ENCODE measurements at regions not wholly inside any gene's neighbourhood (a gene's known extent, or its start where the extent isn't known, plus 50 kb on each side); places are given as distances from the start of the nearest gene placed in this dataset.
"Not testable (repeated sequence)": the region's sequence is repeated elsewhere in the genome, so short reads cannot be mapped to it uniquely, and the experiment has no call there.

DNA sequence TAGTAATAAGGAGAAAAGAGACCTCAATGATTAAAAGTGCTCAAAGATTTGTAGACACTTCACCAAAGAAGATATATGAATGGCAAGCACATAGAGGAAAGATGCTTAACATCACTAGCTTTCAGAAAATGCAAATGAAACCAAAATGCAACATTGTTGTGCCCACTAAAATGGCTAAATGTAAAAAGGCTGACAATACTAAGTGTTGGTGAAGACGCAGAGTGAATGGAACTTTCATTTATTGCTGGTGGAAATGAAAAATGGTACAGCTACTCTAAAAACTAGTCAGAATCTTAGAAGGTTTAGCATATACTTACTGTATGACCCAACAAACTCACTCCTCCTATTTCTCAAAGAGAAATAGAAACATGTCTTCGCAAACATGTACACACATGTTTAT, 212.9 kb upstream of the PITRM1 start:
- TF ChIP-seq CTCF (IDR thresholded peaks at IDR 0.05; ENCODE audit: insufficient read depth, low read depth, low read length) = no peak
- DNase-seq (ENCODE audit: low read depth) = no peak
- no peak overlapping the region for H3K4me3 ChIP-seq (ENCODE audit: low read depth, low read length)

DNA sequence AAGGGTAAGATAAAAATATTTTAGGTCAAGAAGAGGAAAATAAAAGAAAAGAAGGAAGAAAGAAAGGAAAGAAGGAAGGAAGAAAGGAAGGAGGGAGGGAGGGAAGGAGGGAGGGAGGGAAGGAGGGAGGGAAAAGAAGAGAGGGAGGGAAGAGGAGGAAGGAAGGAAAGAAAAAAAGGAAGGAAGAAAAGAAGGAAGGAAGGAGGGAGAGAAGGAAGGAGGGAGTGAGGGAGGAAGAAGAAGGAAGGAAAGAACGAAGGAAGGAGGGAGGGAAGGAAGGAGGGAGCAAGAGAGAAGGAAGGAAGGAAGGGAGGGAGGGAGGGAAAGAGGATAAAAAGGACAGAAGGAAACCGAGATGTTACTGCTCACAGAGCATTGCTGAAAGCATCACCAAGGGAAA, 209.5 kb upstream of the PITRM1 start:
- no peak overlapping the region for H3K4me3 ChIP-seq (ENCODE audit: low read depth, low read length)
- no peak for TF ChIP-seq CTCF (IDR thresholded peaks at IDR 0.05; ENCODE audit: insufficient read depth, low read depth, low read length)
- no peak for DNase-seq (ENCODE audit: low read depth)

DNA sequence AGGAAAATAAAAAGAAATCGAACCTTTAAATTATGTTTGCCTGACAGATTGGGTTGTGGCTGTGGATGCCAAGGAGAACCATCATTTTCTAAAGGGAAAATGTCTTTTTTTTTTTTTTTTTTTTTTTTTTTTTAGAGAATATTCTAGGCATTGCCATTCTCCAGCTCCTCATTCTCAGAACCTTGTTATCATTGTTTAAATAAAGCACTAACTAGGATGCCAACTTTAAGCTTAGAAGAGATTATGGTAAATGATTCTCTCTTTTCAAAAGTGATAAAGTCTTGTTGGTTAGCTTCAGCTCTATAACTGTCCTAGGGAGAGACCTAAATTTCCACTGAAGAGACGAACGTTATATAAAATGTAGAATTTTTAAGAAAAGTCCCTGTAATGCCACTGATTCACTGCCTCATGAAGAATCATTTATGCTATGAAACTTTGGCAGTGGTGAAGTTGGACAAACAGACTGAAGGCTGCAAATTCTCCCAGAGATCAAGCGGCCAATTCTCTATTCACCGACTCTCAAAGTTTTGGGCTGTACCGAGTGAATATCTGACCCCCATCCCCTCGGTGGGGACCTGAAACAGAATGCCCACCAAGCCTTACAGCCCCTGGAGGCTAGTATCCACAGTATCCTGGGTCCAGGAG, 207.9 kb upstream of the PITRM1 start:
- no peak overlapping the region for H3K4me3 ChIP-seq (ENCODE audit: low read depth, low read length)
- DNase-seq (ENCODE audit: low read depth) = no peak
- no peak for TF ChIP-seq CTCF (IDR thresholded peaks at IDR 0.05; ENCODE audit: insufficient read depth, low read depth, low read length)

DNA sequence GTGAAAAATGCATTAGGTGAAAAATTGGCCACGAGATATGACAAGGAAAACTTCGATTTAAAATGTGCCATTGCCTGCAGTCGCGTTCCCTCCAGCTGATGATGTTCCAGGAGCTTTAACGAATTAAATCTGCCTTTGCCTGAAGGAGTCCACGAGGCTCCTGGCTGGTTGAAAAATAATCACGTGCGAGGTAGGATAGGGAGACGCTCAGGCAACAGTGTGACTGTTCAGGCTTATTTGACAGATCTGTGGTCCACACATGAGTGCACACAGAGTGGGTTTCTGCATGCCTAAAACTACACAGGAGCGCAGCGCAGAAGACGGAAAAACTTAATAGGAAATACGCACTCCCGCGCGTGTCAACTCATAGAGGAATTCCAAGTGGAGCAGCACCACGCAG, 204.0 kb upstream of the PITRM1 start:
- no peak overlapping the region for H3K4me3 ChIP-seq (ENCODE audit: low read depth, low read length)
- DNase-seq (ENCODE audit: low read depth) = no peak
- no peak for TF ChIP-seq CTCF (IDR thresholded peaks at IDR 0.05; ENCODE audit: insufficient read depth, low read depth, low read length)

GRCh38 chr10:3375505-3375904, 202.9 kb upstream of the PITRM1 start:
- H3K4me3 ChIP-seq (ENCODE audit: low read depth, low read length) = no peak overlapping the region
- no peak for TF ChIP-seq CTCF (IDR thresholded peaks at IDR 0.05; ENCODE audit: insufficient read depth, low read depth, low read length)
- no peak for DNase-seq (ENCODE audit: low read depth)

GRCh38 chr10:3374914-3375313, 202.3 kb upstream of the PITRM1 start:
- no peak for TF ChIP-seq CTCF (IDR thresholded peaks at IDR 0.05; ENCODE audit: insufficient read depth, low read depth, low read length)
- no peak overlapping the region for H3K4me3 ChIP-seq (ENCODE audit: low read depth, low read length)
- no peak for DNase-seq (ENCODE audit: low read depth)

DNA sequence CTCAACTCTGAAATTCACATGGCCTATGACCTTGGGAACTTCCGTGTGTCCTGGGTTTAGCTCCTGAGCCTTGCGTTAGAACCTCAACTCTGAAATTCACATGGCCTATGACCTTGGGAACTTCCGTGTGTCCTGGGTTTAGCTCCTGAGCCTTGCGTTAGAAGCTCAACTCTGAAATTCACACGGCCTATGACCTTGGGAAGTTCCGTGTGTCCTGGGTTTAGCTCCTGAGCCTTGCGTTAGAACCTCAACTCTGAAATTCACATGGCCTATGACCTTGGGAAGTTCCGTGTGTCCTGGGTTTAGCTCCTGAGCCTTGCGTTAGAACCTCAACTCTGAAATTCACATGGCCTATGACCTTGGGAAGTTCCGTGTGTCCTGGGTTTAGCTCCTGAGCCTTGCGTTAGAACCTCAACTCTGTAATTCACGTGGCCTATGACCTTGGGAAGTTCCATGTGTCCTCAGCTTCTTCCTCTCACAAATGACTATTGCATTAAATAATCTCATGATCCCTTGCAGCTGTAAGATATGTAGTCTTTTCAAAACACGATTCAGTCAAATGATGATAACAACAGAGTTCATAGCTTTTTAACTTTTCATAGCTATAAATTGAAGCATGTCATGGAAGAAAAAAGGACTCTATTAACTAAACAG, 200.9 kb upstream of the PITRM1 start:
- not testable (repeated sequence) for H3K4me3 ChIP-seq (ENCODE audit: low read depth, low read length)
- peak; percentile 84 for DNase-seq (ENCODE audit: low read depth)

Data from fibroblast of villous mesenchyme (primary cell).